ENCODE measurements at regions not wholly inside any gene's neighbourhood (a gene's known extent, or its start where the extent isn't known, plus 50 kb on each side); places are given as distances from the start of the nearest gene placed in this dataset.
"Not testable (repeated sequence)": the region's sequence is repeated elsewhere in the genome, so short reads cannot be mapped to it uniquely, and the experiment has no call there.

DNA sequence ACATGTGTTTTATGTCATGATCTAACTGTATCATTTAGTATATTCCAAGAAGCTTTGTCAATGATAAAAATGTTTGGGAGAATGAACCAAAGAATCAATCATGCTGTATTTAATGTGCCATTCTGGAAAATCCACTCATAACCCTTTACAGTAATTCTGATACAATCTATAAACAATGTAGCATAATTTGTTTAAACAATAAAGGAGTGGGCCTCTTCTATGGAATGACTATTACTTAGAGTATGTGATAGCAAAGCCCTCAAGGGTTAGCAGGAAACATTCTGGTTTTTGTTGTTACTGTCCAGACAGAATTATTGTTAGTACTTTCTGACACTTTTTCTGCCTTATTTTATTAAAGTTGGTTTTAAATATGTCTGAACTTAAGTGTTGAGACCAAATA, 1073.1 kb downstream of the SLITRK5 start:
- Mint-ChIP-seq H3K9me3 (ENCODE audit: low read depth) (peaks cover 6% of the 10 kb centered on the region), H3K4me1 (no peaks in the 10 kb centered on the region), H3K27me3 (no peaks in the 10 kb centered on the region), H3K36me3 (no peaks in the 10 kb centered on the region), H3K4me3 (no peak overlapping the region), H3K27ac (no peak overlapping the region)
- CTCF ChIA-PET, result no interaction called here
- no peak for DNase-seq
- no peak for ATAC-seq

DNA sequence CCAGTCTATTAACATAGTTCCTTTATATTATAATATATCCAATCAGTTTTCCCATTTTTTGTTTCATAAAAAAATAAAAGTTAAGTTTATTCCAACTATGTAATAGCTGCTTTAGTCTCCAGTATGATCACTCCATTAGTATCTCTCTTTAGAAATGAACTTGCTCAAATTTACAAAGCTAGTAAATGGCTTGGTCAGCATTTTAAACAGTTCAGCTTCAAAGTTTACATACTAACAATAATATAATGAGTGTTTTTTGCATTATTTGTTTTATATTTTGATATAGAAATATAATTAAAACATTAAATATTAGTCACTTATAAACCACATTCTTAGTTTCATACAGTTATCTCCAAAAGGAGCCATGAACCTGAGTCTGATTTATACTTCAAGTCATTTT, 1073.8 kb downstream of the SLITRK5 start:
- Mint-ChIP-seq H3K27me3 (no peaks in the 10 kb centered on the region), H3K36me3 (no peaks in the 10 kb centered on the region), H3K27ac (no peak overlapping the region), H3K4me1 (no peaks in the 10 kb centered on the region), H3K4me3 (no peak overlapping the region), H3K9me3 (ENCODE audit: low read depth) (peaks cover 6% of the 10 kb centered on the region)
- CTCF ChIA-PET, result no interaction called here
- ATAC-seq (no peak), DNase-seq (no peak)

DNA sequence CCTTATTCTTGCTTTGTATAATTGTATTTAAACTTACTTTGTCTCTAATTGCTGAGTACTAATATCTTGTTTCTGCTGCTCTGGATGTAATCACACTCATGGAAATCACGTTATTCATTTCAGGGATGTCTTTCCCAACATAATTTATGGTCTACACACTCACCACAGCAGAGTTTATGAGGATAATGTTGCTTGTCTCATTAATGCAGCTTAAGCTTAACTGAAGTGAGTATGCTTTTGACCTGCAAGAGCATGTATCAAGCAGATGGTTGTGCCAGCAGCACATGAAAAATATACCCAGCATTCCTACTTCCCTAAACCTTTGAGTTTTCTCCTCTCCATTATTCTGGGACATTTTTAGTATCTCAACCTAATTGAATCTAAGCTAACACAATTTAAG, 1080.9 kb downstream of the SLITRK5 start:
- H3K4me3 Mint-ChIP-seq, result no peak overlapping the region
- peaks cover 14% of the 10 kb centered on the region for H3K9me3 Mint-ChIP-seq (ENCODE audit: low read depth)
- CTCF ChIA-PET, result no interaction called here
- ATAC-seq (no peak), DNase-seq (no peak)
- H3K36me3 Mint-ChIP-seq, result no peaks in the 10 kb centered on the region
- no peak overlapping the region for H3K27ac Mint-ChIP-seq
- H3K27me3 Mint-ChIP-seq, result no peaks in the 10 kb centered on the region
- no peaks in the 10 kb centered on the region for H3K4me1 Mint-ChIP-seq

GRCh38 chr13:88754141-88754540, 1083.0 kb downstream of the SLITRK5 start:
- no peak overlapping the region for H3K4me3 Mint-ChIP-seq
- no peaks in the 10 kb centered on the region for H3K27me3 Mint-ChIP-seq
- DNase-seq (no peak), ATAC-seq (no peak)
- H3K4me1 Mint-ChIP-seq, result no peaks in the 10 kb centered on the region
- H3K9me3 Mint-ChIP-seq (ENCODE audit: low read depth), result peaks cover 20% of the 10 kb centered on the region
- H3K36me3 Mint-ChIP-seq, result no peaks in the 10 kb centered on the region
- CTCF ChIA-PET, result no interaction called here
- no peak overlapping the region for H3K27ac Mint-ChIP-seq

- Mint-ChIP-seq H3K4me3 (no peak overlapping the region), H3K4me1 (no peaks in the 10 kb centered on the region), H3K27ac (no peak overlapping the region), H3K9me3 (ENCODE audit: low read depth) (peaks cover 10% of the 10 kb centered on the region), H3K27me3 (no peaks in the 10 kb centered on the region), H3K36me3 (no peaks in the 10 kb centered on the region)
- no peak for DNase-seq
- CTCF ChIA-PET, result no interaction called here
- ATAC-seq, result no peak
These were observed 1090.0 kb downstream of the SLITRK5 start for GRCh38 chr13:88761145-88761544.

- H3K27me3 Mint-ChIP-seq, result no peaks in the 10 kb centered on the region
- ATAC-seq (no peak), DNase-seq (no peak)
- no peaks in the 10 kb centered on the region for H3K9me3 Mint-ChIP-seq (ENCODE audit: low read depth)
- CTCF ChIA-PET, result no interaction called here
- H3K27ac Mint-ChIP-seq, result no peak overlapping the region
- no peaks in the 10 kb centered on the region for H3K36me3 Mint-ChIP-seq
- H3K4me3 Mint-ChIP-seq, result no peak overlapping the region
- no peaks in the 10 kb centered on the region for H3K4me1 Mint-ChIP-seq
These were observed 1092.9 kb downstream of the SLITRK5 start for GRCh38 chr13:88764103-88764502.

DNA sequence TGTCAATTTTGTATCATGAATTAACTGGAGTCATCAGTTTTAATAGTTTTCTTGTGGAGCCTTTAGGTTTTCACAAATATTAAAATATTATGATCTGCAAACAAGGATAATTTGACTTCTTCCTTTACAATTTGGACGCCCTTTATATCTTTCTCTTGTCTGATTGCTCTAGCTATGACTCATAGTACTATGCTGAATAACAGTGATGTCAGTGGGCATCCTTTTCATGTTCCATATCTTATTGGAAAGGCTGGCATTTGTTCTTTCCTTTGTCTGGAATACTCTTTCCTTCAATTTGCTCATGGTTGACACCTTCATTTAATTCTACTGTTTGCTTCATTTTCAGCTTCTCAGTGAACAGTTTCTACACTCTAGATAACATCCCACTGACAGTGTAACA, 1129.3 kb downstream of the SLITRK5 start:
- H3K27me3 Mint-ChIP-seq, result no peaks in the 10 kb centered on the region
- CTCF ChIA-PET, result no interaction called here
- no peak for DNase-seq
- no peaks in the 10 kb centered on the region for H3K4me1 Mint-ChIP-seq
- no peak overlapping the region for H3K4me3 Mint-ChIP-seq
- no peak for ATAC-seq
- no peak overlapping the region for H3K27ac Mint-ChIP-seq
- no peaks in the 10 kb centered on the region for H3K36me3 Mint-ChIP-seq
- peaks cover 10% of the 10 kb centered on the region for H3K9me3 Mint-ChIP-seq (ENCODE audit: low read depth)

GRCh38 chr13:88801361-88801760, 1130.2 kb downstream of the SLITRK5 start:
- ATAC-seq (no peak), DNase-seq (no peak)
- Mint-ChIP-seq H3K27me3 (no peaks in the 10 kb centered on the region), H3K4me1 (no peaks in the 10 kb centered on the region), H3K27ac (no peak overlapping the region), H3K36me3 (no peaks in the 10 kb centered on the region), H3K4me3 (no peak overlapping the region), H3K9me3 (ENCODE audit: low read depth) (peaks cover 10% of the 10 kb centered on the region)
- CTCF ChIA-PET, result no interaction called here

DNA sequence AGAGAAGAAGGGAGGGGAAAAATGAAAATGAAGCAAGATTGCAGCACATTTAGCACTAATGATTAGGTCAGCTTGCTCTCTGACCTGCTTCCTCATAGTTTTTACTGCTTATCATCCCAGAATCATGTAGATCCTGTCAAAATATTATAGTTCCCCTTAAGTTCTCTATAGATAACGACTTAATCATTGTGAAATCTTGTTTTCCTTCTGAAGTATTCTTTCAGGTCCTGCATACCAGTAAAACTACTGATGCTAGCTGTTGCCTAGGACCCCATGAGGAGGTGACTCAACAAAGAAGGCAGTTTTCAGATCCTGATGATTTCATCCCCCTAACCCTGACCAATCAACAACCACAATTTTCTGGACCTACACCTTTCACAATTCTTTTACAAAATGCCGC, 1131.7 kb downstream of the SLITRK5 start:
- H3K27me3 Mint-ChIP-seq, result no peaks in the 10 kb centered on the region
- DNase-seq (no peak), ATAC-seq (no peak)
- no peak overlapping the region for H3K27ac Mint-ChIP-seq
- CTCF ChIA-PET, result no interaction called here
- no peak overlapping the region for H3K4me3 Mint-ChIP-seq
- H3K9me3 Mint-ChIP-seq (ENCODE audit: low read depth), result peaks cover 16% of the 10 kb centered on the region
- H3K4me1 Mint-ChIP-seq, result no peaks in the 10 kb centered on the region
- no peaks in the 10 kb centered on the region for H3K36me3 Mint-ChIP-seq

- H3K4me1 Mint-ChIP-seq, result no peaks in the 10 kb centered on the region
- H3K27ac Mint-ChIP-seq, result no peak overlapping the region
- DNase-seq (no peak), ATAC-seq (no peak)
- no peak overlapping the region for H3K4me3 Mint-ChIP-seq
- CTCF ChIA-PET, result no interaction called here
- peaks cover 10% of the 10 kb centered on the region for H3K9me3 Mint-ChIP-seq (ENCODE audit: low read depth)
- no peaks in the 10 kb centered on the region for H3K36me3 Mint-ChIP-seq
- no peaks in the 10 kb centered on the region for H3K27me3 Mint-ChIP-seq
These were observed 1135.3 kb downstream of the SLITRK5 start for GRCh38 chr13:88806438-88806837.

- Mint-ChIP-seq H3K4me3 (no peak overlapping the region), H3K27me3 (no peaks in the 10 kb centered on the region), H3K36me3 (no peaks in the 10 kb centered on the region), H3K4me1 (no peaks in the 10 kb centered on the region), H3K9me3 (ENCODE audit: low read depth) (peaks cover 7% of the 10 kb centered on the region), H3K27ac (no peak overlapping the region)
- CTCF ChIA-PET, result no interaction called here
- no peak for ATAC-seq
- DNase-seq, result no peak
These were observed 1146.4 kb downstream of the SLITRK5 start for GRCh38 chr13:88817560-88817959.

- Mint-ChIP-seq H3K9me3 (ENCODE audit: low read depth) (peaks cover 6% of the 10 kb centered on the region), H3K4me1 (no peaks in the 10 kb centered on the region), H3K27ac (no peak overlapping the region), H3K4me3 (no peak overlapping the region), H3K27me3 (no peaks in the 10 kb centered on the region), H3K36me3 (no peaks in the 10 kb centered on the region)
- no peak for ATAC-seq
- DNase-seq, result no peak
- CTCF ChIA-PET, result no interaction called here
These were observed 1151.9 kb downstream of the SLITRK5 start for GRCh38 chr13:88823114-88823513.

DNA sequence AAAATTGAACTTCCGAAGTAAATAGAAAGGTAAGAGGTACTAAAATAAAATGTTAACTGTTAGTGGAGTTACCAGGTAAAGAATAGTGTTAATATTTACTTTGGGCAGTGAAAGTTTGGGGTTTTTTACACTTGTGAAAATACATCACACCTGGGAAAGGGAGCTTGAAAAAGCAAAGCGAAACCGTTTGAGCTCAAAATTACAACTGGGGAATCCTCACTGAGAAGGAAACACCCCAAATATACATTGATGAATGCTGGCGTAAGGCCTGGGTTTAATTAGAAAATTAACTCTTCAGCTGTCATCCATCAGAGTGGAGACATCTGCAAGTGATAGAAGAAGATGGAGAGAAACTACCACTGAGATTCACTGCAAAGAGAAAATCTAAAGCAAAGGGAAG, 1153.0 kb downstream of the SLITRK5 start:
- Mint-ChIP-seq H3K9me3 (ENCODE audit: low read depth) (peaks cover 6% of the 10 kb centered on the region), H3K4me1 (no peaks in the 10 kb centered on the region), H3K4me3 (no peak overlapping the region), H3K27ac (no peak overlapping the region), H3K27me3 (no peaks in the 10 kb centered on the region), H3K36me3 (no peaks in the 10 kb centered on the region)
- DNase-seq (no peak), ATAC-seq (no peak)
- CTCF ChIA-PET, result no interaction called here

GRCh38 chr13:88840085-88840484, 1168.9 kb downstream of the SLITRK5 start:
- no peaks in the 10 kb centered on the region for H3K27me3 Mint-ChIP-seq
- H3K27ac Mint-ChIP-seq, result no peak overlapping the region
- no peak overlapping the region for H3K4me3 Mint-ChIP-seq
- H3K9me3 Mint-ChIP-seq (ENCODE audit: low read depth), result peaks cover 5% of the 10 kb centered on the region
- DNase-seq (no peak), ATAC-seq (no peak)
- no peaks in the 10 kb centered on the region for H3K36me3 Mint-ChIP-seq
- CTCF ChIA-PET, result no interaction called here
- no peaks in the 10 kb centered on the region for H3K4me1 Mint-ChIP-seq

GRCh38 chr13:88852293-88852692, 1181.1 kb downstream of the SLITRK5 start:
- H3K36me3 Mint-ChIP-seq; H3K4me1 Mint-ChIP-seq; H3K4me3 Mint-ChIP-seq; DNase-seq; H3K27me3 Mint-ChIP-seq; CTCF ChIA-PET; H3K27ac Mint-ChIP-seq; ATAC-seq; H3K9me3 Mint-ChIP-seq (ENCODE audit: low read depth): not testable (repeated sequence)

All from activated CD8-positive, alpha-beta memory T cell treated with anti-CD3 and anti-CD28 coated beads, Interleukin-2, amount 10 ng/mL, durations not matched to agents 7 days and 5 days (primary cell).